GM18868 (cell line): ENCODE measurements at regions not wholly inside any gene's neighbourhood (a gene's known extent, or its start where the extent isn't known, plus 50 kb on each side); places are given as distances from the start of the nearest gene placed in this dataset.

Experiments used
- ATAC-seq: cut with Tn5 transposase; IDR thresholded peaks from one replicate; pipeline ENCODE4 v1.9.1; 2021; ENCODE audit warnings: mild to moderate bottlenecking, moderate library complexity; ENCODE audit not compliant: unreplicated experiment

GRCh38 chr9:11275158-11275695 lies 662.4 kb upstream of the PTPRD start:
- ATAC-seq, result no peak

GRCh38 chr9:11312966-11313365 lies 700.2 kb upstream of the PTPRD start:
- ATAC-seq, result no peak

- no peak for ATAC-seq
These were observed 706.1 kb upstream of the PTPRD start for GRCh38 chr9:11318946-11319345.

GRCh38 chr9:11319538-11319937 lies 706.7 kb upstream of the PTPRD start:
- ATAC-seq, result peak; percentile 83

- no peak for ATAC-seq
These were observed 708.2 kb upstream of the PTPRD start for GRCh38 chr9:11320989-11321388.

GRCh38 chr9:11323457-11323856 lies 710.7 kb upstream of the PTPRD start:
- ATAC-seq, result no peak

- no peak for ATAC-seq
These were observed 713.4 kb upstream of the PTPRD start for GRCh38 chr9:11326231-11326630.

- no peak for ATAC-seq
These were observed 715.5 kb upstream of the PTPRD start for GRCh38 chr9:11328326-11328725.

GRCh38 chr9:11335011-11335410 lies 722.2 kb upstream of the PTPRD start:
- no peak for ATAC-seq

GRCh38 chr9:11338130-11338529 lies 725.3 kb upstream of the PTPRD start:
- ATAC-seq, result peak; percentile 97

- no peak for ATAC-seq
These were observed 727.9 kb upstream of the PTPRD start for GRCh38 chr9:11340654-11341053.

- no peak for ATAC-seq
These were observed 734.6 kb upstream of the PTPRD start for GRCh38 chr9:11347437-11347836.

- ATAC-seq, result no peak
These were observed 735.6 kb upstream of the PTPRD start for GRCh38 chr9:11348366-11348765.

GRCh38 chr9:11349187-11349586 lies 736.4 kb upstream of the PTPRD start:
- no peak for ATAC-seq

- ATAC-seq, result no peak
These were observed 739.8 kb upstream of the PTPRD start for GRCh38 chr9:11352612-11353011.

- no peak for ATAC-seq
These were observed 743.3 kb upstream of the PTPRD start for GRCh38 chr9:11356067-11356466.

- ATAC-seq, result no peak
These were observed 753.9 kb upstream of the PTPRD start for GRCh38 chr9:11366585-11367129.

- ATAC-seq, result no peak
These were observed 762.1 kb upstream of the PTPRD start for GRCh38 chr9:11374926-11375325.

GRCh38 chr9:11402621-11403020 lies 789.8 kb upstream of the PTPRD start:
- ATAC-seq, result no peak

GRCh38 chr9:11414241-11414640 lies 801.4 kb upstream of the PTPRD start:
- ATAC-seq, result no peak

- ATAC-seq, result no peak
These were observed 805.0 kb upstream of the PTPRD start for GRCh38 chr9:11417782-11418181.

GRCh38 chr9:11431490-11431889 lies 818.7 kb upstream of the PTPRD start:
- ATAC-seq, result no peak

- ATAC-seq, result no peak
These were observed 819.6 kb upstream of the PTPRD start for GRCh38 chr9:11432361-11432760.
